HepG2 (cell line): ENCODE measurements at regions not wholly inside any gene's neighbourhood (a gene's known extent, or its start where the extent isn't known, plus 50 kb on each side); places are given as distances from the start of the nearest gene placed in this dataset.

ENCODE experiments used
- ATAC-seq: fragments of 200-7000 bp; cut with Tn5 transposase; 3 replicates; pipeline ENCODE4 v1.9.1; 2020; ENCODE audit warnings: mild to moderate bottlenecking, moderate library complexity
- BruUV-seq: library from RNA; stranded (reverse); fragments of 400-500 nt; replicated peaks from 2 replicates; lab custom pipeline; 2021; lab: Mats Ljungman, UMichigan
- CTCF ChIA-PET: fragments of 300-600 bp; formaldehyde crosslinking; extraction: SDS; loops from one replicate; lab custom pipeline; 2021; ENCODE audit warnings: low total read pairs, inconsistent platforms, low intra/inter-chr PET ratio; lab: Yijun Ruan, JAX
- POLR2A ChIA-PET: fragments of 350-600 bp; sonication (Branson Sonifier 250); formaldehyde crosslinking; loops from one replicate; lab custom pipeline; 2020; ENCODE audit warnings: antibody characterized with exemption, inconsistent platforms; lab: Yijun Ruan, JAX
- DNase-seq: peaks from one replicate; pipeline ENCODE4 v3.0.0-alpha.2; 2015; ENCODE audit warnings: low spot score
- FAIRE-seq: peaks from 3 replicates; lab custom pipeline; 2011; peaks lifted over from hg19 to GRCh38; lab: Jason Lieb, UNC
- H2AFZ ChIP-seq: one replicate; pipeline ENCODE4 v1.6.1; 2011; ENCODE audit warnings: low read length, inconsistent platforms
- H3K27ac ChIP-seq: fragments of 300-600 bp; 3 replicates; pipeline ENCODE4 v1.8.0; 2011; ENCODE audit warnings: mixed run types, mild to moderate bottlenecking, mixed read lengths, low read length, inconsistent platforms; ENCODE audit not compliant: insufficient read depth; ENCODE audit errors: extremely low read length
- H3K27me3 ChIP-seq, 2 experiments: fragments of 200-600 bp in 1 of 2; 2 replicates in 1 of 2; 3 replicates in 1 of 2; pipeline versions ENCODE4 v1.6.0 to v1.8.0; 2011; ENCODE audit warnings: low read length in 2 of 2, mild to moderate bottlenecking in 2 of 2, moderate library complexity in 2 of 2, inconsistent platforms in 1 of 2; ENCODE audit not compliant: insufficient read depth in 2 of 2, control insufficient read depth in 1 of 2
- H3K36me3 ChIP-seq, 2 experiments: fragments of 200-600 bp in 1 of 2; replicated peaks in 1 of 2; 2 replicates in 1 of 2; 3 replicates in 1 of 2; pipeline versions ENCODE4 v1.5.1 to v1.8.0; 2011; ENCODE audit warnings: low read length in 2 of 2, inconsistent platforms in 1 of 2; ENCODE audit not compliant: insufficient read depth in 2 of 2, control insufficient read depth in 1 of 2
- H3K4me1 ChIP-seq: 2 replicates; pipeline ENCODE4 v1.5.1; 2012; ENCODE audit warnings: low read length, inconsistent platforms; ENCODE audit not compliant: insufficient read depth
- H3K4me2 ChIP-seq: 2 replicates; pipeline ENCODE4 v1.6.0; 2011; ENCODE audit warnings: low read depth, low read length, inconsistent platforms
- H3K4me3 ChIP-seq, 3 experiments: fragments of 200-600 bp in 1 of 3; sonication (generic), shearing (Covaris generic) in 1 of 3; replicated peaks in 1 of 3; 2 replicates each; pipeline ENCODE4 v1.5.1; 2011 to 2016; ENCODE audit warnings: low read length in 3 of 3, inconsistent platforms in 2 of 3, low read depth in 2 of 3, mild to moderate bottlenecking in 2 of 3, control low read depth in 1 of 3, mixed read lengths in 1 of 3; ENCODE audit not compliant: insufficient read depth in 1 of 3
- H3K79me2 ChIP-seq: one replicate; pipeline ENCODE4 v1.6.1; 2011; ENCODE audit warnings: low read length, inconsistent platforms; ENCODE audit not compliant: insufficient read depth
- H3K9ac ChIP-seq: 2 replicates; pipeline ENCODE4 v1.6.0; 2011; ENCODE audit warnings: mild to moderate bottlenecking, low read depth, low read length, inconsistent platforms; ENCODE audit not compliant: insufficient read depth
- H3K9me3 ChIP-seq: 2 replicates; pipeline ENCODE4 v1.5.1; 2012; ENCODE audit warnings: mild to moderate bottlenecking, low read length
- H4K20me1 ChIP-seq: 2 replicates; pipeline ENCODE4 v1.6.0; 2011; ENCODE audit warnings: inconsistent platforms, mild to moderate bottlenecking, low read length, moderate library complexity; ENCODE audit not compliant: insufficient read depth
- TERF1 ChIP-seq: sonication (generic); formaldehyde crosslinking; IDR thresholded peaks from 2 replicates; pipeline ENCODE4 v1.8.0; 2022; ENCODE audit warnings: mild to moderate bottlenecking, missing genetic modification reagents, moderate library complexity
- ZNF276 ChIP-seq: sonication (generic); formaldehyde crosslinking; IDR thresholded peaks from 2 replicates; pipeline ENCODE4 v1.4.0; 2020; ENCODE audit warnings: mild to moderate bottlenecking, low read depth, missing genetic modification reagents
- ZNF333 ChIP-seq: sonication (generic); formaldehyde crosslinking; IDR thresholded peaks from 2 replicates; pipeline ENCODE4 v1.4.0; 2020; ENCODE audit warnings: mild to moderate bottlenecking, missing genetic modification reagents, borderline replicate concordance
- ZNF337 ChIP-seq: sonication (generic); formaldehyde crosslinking; IDR thresholded peaks from 2 replicates; pipeline ENCODE4 v1.5.1; 2020; ENCODE audit warnings: missing genetic modification reagents, low read depth, mild to moderate bottlenecking, borderline replicate concordance
- ZNF709 ChIP-seq: sonication (generic); formaldehyde crosslinking; IDR thresholded peaks from 2 replicates; pipeline ENCODE4 v1.5.0; 2020; ENCODE audit warnings: mild to moderate bottlenecking, missing genetic modification reagents
- ZNF83 ChIP-seq: sonication (generic); formaldehyde crosslinking; IDR thresholded peaks from 2 replicates; pipeline ENCODE4 v1.4.0; 2020; ENCODE audit warnings: missing genetic modification reagents, mild to moderate bottlenecking, borderline replicate concordance
- ZSCAN25 ChIP-seq: sonication (generic); formaldehyde crosslinking; IDR thresholded peaks from 2 replicates; pipeline ENCODE4 v1.8.0; 2022; ENCODE audit warnings: mild to moderate bottlenecking, missing genetic modification reagents
- in situ Hi-C: cut with HindIII; loops from 2 replicates; pipeline ENCODE4 v1.10.0; 2017; ENCODE audit warnings: low pct_unique_long_range_greater_than_20kb; ENCODE audit not compliant: extremely low pct_ligation_motif_present
- intact Hi-C: fragments of 100-400 bp; cut with micrococcal nuclease; formaldehyde crosslinking; loops from one replicate; pipeline ENCODE4 v1.10.0; 2022; ENCODE audit not compliant: unreplicated experiment
- TF ChIP-seq, protein P1 (sequence below): sonication (generic); formaldehyde crosslinking; conservative IDR thresholded peaks from 2 replicates; pipeline ENCODE4 v1.4.0; 2020; ENCODE audit warnings: missing genetic modification reagents
- TF ChIP-seq, protein P2 (sequence below), 2 experiments: fragments of 450-650 bp in 1 of 2; sonication (generic) in 1 of 2; formaldehyde crosslinking; IDR thresholded peaks; 2 replicates each; pipeline versions ENCODE4 v1.5.0 to v1.8.0; 2020 to 2022; ENCODE audit warnings: mild to moderate bottlenecking in 1 of 2, missing genetic modification reagents in 1 of 2

DNA sequence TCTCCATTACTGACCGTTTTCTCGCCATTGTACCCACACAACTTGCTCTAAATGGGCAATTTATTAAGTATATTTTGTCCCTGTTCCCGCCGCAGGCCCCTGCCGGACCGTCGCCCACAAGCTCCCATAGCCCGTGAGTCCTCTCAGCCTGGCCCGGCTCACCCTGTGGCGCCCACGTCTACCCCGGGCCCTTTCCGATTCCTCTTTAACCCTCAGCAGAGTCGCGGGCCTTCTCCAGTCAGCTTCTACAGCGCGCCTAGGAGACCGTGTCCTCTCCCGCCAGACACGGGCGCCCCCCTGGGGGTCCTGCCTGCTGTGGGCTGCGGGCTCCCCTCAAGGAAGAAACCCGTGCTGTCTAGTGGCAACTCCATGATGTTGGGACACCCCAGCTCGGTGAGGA, 57.8 kb upstream of the SPATA31E1 start (continued):
- TF ChIP-seq, protein P1, sequence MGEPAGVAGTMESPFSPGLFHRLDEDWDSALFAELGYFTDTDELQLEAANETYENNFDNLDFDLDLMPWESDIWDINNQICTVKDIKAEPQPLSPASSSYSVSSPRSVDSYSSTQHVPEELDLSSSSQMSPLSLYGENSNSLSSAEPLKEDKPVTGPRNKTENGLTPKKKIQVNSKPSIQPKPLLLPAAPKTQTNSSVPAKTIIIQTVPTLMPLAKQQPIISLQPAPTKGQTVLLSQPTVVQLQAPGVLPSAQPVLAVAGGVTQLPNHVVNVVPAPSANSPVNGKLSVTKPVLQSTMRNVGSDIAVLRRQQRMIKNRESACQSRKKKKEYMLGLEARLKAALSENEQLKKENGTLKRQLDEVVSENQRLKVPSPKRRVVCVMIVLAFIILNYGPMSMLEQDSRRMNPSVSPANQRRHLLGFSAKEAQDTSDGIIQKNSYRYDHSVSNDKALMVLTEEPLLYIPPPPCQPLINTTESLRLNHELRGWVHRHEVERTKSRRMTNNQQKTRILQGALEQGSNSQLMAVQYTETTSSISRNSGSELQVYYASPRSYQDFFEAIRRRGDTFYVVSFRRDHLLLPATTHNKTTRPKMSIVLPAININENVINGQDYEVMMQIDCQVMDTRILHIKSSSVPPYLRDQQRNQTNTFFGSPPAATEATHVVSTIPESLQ (CRISPR knock-in tag) = no peak
- TF ChIP-seq, protein P2, sequence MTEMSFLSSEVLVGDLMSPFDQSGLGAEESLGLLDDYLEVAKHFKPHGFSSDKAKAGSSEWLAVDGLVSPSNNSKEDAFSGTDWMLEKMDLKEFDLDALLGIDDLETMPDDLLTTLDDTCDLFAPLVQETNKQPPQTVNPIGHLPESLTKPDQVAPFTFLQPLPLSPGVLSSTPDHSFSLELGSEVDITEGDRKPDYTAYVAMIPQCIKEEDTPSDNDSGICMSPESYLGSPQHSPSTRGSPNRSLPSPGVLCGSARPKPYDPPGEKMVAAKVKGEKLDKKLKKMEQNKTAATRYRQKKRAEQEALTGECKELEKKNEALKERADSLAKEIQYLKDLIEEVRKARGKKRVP (CRISPR knock-in tag; IDR thresholded peaks at IDR 0.05) = no peak
- TF ChIP-seq ZNF83 (CRISPR knock-in tag) = no peak

DNA sequence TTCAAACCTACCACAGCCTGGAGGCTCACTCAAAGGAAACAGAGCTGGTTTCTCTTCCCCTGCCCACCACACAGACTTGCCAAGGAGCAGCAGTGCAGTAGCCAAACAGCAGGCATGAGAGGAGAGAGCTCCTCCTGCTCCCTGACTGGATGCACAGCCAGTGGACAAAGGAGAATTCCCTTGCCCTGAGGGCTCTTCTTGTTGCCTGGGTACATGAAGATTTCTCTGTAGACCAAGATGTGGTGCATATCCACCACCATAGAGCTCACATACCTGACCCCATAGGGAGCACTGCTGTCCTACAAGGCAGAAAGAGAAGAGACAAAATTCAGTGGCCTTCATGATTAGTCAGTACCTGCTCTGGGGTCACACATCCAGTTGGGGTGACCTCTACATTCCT, 56.3 kb upstream of the SPATA31E1 start:
- ATAC-seq (no peak), FAIRE-seq (no peak), DNase-seq (no peak)
- POLR2A ChIA-PET = no interaction called here
- no peaks in the 10 kb centered on the region for H3K79me2 ChIP-seq
- no peak overlapping the region for H3K4me3 ChIP-seq
- H4K20me1 ChIP-seq = no peaks in the 10 kb centered on the region
- peaks cover 0 to under 1% of the 10 kb centered on the region in 2 experiments; a peak in 1 of 5 replicates for H3K27me3 ChIP-seq
- H3K4me2 ChIP-seq = no peak overlapping the region
- intact Hi-C loops = no loop called here
- H3K9me3 ChIP-seq = no peaks in the 10 kb centered on the region
- H3K27ac ChIP-seq = no peak overlapping the region
- no peak overlapping the region for H3K9ac ChIP-seq
- no peaks in the 10 kb centered on the region for H3K4me1 ChIP-seq
- BruUV-seq = no TSS peak
- CTCF ChIA-PET = no interaction called here
- in situ Hi-C loops = no loop called here
- no peak overlapping the region for H2AFZ ChIP-seq
- H3K36me3 ChIP-seq = no peaks in the 10 kb centered on the region
- no peak for TF ChIP-seq ZNF337
- no peak for TF ChIP-seq ZNF276 (CRISPR knock-in tag)
- TF ChIP-seq ZNF333 = no peak
- no peak for TF ChIP-seq TERF1 (CRISPR knock-in tag)
- no peak for TF ChIP-seq ZSCAN25 (CRISPR knock-in tag)
- TF ChIP-seq ZNF709 (CRISPR knock-in tag) = no peak
